HL-60 (cell line): ENCODE measurements at regions not wholly inside any gene's neighbourhood (a gene's known extent, or its start where the extent isn't known, plus 50 kb on each side); places are given as distances from the start of the nearest gene placed in this dataset.

Experiments
- DNase-seq, 2 experiments: peaks; one replicate each; pipeline ENCODE4 v3.0.0-alpha.2; 2010 to 2020; ENCODE audit warnings: low read depth in 1 of 2, low spot score in 1 of 2
- H3K27ac ChIP-seq: fragments of 250-450 bp; sonication (Bioruptor Pico); replicated peaks from 2 replicates; pipeline ENCODE4 v1.5.1; 2020; ENCODE audit warnings: mild to moderate bottlenecking, moderate library complexity
- H3K27me3 ChIP-seq: fragments of 250-450 bp; sonication (Bioruptor Pico); 2 replicates; pipeline ENCODE4 v1.5.1; 2021; ENCODE audit warnings: mild to moderate bottlenecking, moderate library complexity; ENCODE audit not compliant: insufficient read depth, poor library complexity, severe bottlenecking
- H3K4me3 ChIP-seq: replicated peaks from 2 replicates; pipeline ENCODE4 v1.5.1; 2011; ENCODE audit warnings: mild to moderate bottlenecking, control low read depth, low read length; ENCODE audit not compliant: insufficient read depth
- CTCF ChIP-seq: IDR thresholded peaks from one replicate; pipeline ENCODE4 v1.5.1; 2011; ENCODE audit warnings: low read length, control low read depth, inconsistent platforms; ENCODE audit not compliant: insufficient read depth
- GABPA ChIP-seq: IDR thresholded peaks from 2 replicates; pipeline ENCODE4 v1.6.1; 2012; ENCODE audit warnings: low read depth
- POLR2AphosphoS5 ChIP-seq: IDR thresholded peaks from 2 replicates; pipeline ENCODE4 v1.6.1; 2012; ENCODE audit warnings: low read depth
- REST ChIP-seq: IDR thresholded peaks from 2 replicates; pipeline ENCODE4 v1.6.1; 2012; ENCODE audit warnings: low read depth; ENCODE audit not compliant: insufficient replicate concordance
- SPI1 ChIP-seq: IDR thresholded peaks from 2 replicates; pipeline ENCODE4 v1.6.1; 2012; ENCODE audit warnings: low read depth, mild to moderate bottlenecking, borderline replicate concordance

GRCh38 chr17:34726536-34727384, 147.4 kb downstream of the TMEM132E start:
- TF ChIP-seq REST, result no peak
- no peak for TF ChIP-seq POLR2AphosphoS5
- TF ChIP-seq SPI1, result no peak
- no peak for TF ChIP-seq GABPA
- TF ChIP-seq CTCF, result no peak
- Histone ChIP-seq H3K27me3 (no peaks in the 10 kb centered on the region), H3K27ac (no peak overlapping the region), H3K4me3 (no peak overlapping the region)
- no peak for DNase-seq

GRCh38 chr17:34725725-34726124, 146.3 kb downstream of the TMEM132E start:
- Histone ChIP-seq H3K4me3 (no peak overlapping the region), H3K27me3 (no peaks in the 10 kb centered on the region), H3K27ac (no peak overlapping the region)
- DNase-seq, result no peak
- TF ChIP-seq CTCF (no peak), SPI1 (no peak), GABPA (no peak), REST (no peak), POLR2AphosphoS5 (no peak)

- Histone ChIP-seq H3K27me3 (no peaks in the 10 kb centered on the region), H3K4me3 (no peak overlapping the region), H3K27ac (no peak overlapping the region)
- TF ChIP-seq GABPA (no peak), POLR2AphosphoS5 (no peak), CTCF (no peak), REST (no peak), SPI1 (no peak)
- no peak for DNase-seq
Measured at GRCh38 chr17:34725008-34725407, 145.6 kb downstream of the TMEM132E start.
